ENCODE measurements at regions not wholly inside any gene's neighbourhood (a gene's known extent, or its start where the extent isn't known, plus 50 kb on each side); places are given as distances from the start of the nearest gene placed in this dataset.

- intact Hi-C loops (cut with micrococcal nuclease), result no loop called here
- no peak overlapping the region for H3K27ac Mint-ChIP-seq
- H3K4me1 Mint-ChIP-seq (ENCODE audit: low read depth), result no peaks in the 10 kb centered on the region
Observed at GRCh38 chr5:105752801-105753200, 1917.9 kb downstream of the EFNA5 start.

GRCh38 chr5:105751908-105752307 lies 1918.8 kb downstream of the EFNA5 start:
- Mint-ChIP-seq H3K36me3 (ENCODE audit: low read depth) (no peaks in the 10 kb centered on the region), H3K9me3 (peaks cover 8% of the 10 kb centered on the region), H3K4me1 (ENCODE audit: low read depth) (no peaks in the 10 kb centered on the region), H3K27ac (no peak overlapping the region), H3K27me3 (no peaks in the 10 kb centered on the region), H3K4me3 (no peak overlapping the region)
- intact Hi-C loops (cut with micrococcal nuclease), result no loop called here

More at GRCh38 chr5:105752801-105753200, 1917.9 kb downstream of the EFNA5 start:
- H3K9me3 Mint-ChIP-seq, result peaks cover 2% of the 10 kb centered on the region
- no peaks in the 10 kb centered on the region for H3K27me3 Mint-ChIP-seq
- no peak overlapping the region for H3K4me3 Mint-ChIP-seq
- H3K36me3 Mint-ChIP-seq (ENCODE audit: low read depth), result no peaks in the 10 kb centered on the region

DNA sequence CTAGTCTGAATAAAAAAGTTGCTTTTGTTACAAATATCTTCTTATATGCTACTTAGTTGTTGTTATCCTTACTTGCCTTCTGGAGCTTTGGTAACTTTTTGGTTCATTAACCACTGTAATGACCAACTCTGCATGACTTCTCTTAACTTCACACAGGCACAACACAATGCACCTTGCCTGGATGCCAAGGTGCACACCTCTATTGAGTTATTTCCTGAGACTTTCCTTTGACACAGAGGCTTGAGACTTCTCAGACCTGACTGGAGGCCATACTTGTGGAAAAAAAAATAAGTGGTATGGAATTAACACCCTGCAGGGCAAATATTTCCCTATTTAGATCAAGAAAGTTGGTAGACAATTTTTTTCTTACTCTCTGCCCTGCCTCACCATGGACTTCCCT lies 1925.6 kb downstream of the EFNA5 start:
- Mint-ChIP-seq H3K4me3 (no peak overlapping the region), H3K27me3 (no peaks in the 10 kb centered on the region), H3K36me3 (ENCODE audit: low read depth) (no peaks in the 10 kb centered on the region), H3K27ac (no peak overlapping the region), H3K4me1 (ENCODE audit: low read depth) (no peaks in the 10 kb centered on the region), H3K9me3 (peaks cover 8% of the 10 kb centered on the region)
- intact Hi-C loops (cut with micrococcal nuclease), result no loop called here

DNA sequence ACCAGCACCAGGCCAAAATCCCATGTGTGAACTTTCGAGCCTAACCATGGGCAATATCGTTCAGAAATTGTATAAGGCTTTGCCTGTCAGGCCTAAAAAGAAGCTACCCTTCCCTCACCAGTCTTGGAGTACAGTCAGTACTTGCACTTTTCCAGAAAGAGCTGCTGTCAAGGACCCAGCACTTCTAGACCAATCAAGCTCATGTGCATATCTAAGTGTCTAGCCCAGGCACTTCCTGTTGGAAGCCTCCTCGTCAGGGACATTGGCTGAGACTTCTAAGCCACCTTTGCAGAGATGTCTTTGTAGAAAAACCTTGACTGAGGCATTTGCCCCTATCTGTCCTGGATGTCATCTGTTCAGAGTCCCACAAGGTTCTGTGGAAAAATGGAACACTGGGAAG lies 1930.5 kb downstream of the EFNA5 start:
- Mint-ChIP-seq H3K4me3 (no peak overlapping the region), H3K9me3 (no peaks in the 10 kb centered on the region), H3K4me1 (ENCODE audit: low read depth) (no peaks in the 10 kb centered on the region), H3K27me3 (no peaks in the 10 kb centered on the region), H3K36me3 (ENCODE audit: low read depth) (no peaks in the 10 kb centered on the region), H3K27ac (no peak overlapping the region)
- intact Hi-C loops (cut with micrococcal nuclease), result no loop called here

DNA sequence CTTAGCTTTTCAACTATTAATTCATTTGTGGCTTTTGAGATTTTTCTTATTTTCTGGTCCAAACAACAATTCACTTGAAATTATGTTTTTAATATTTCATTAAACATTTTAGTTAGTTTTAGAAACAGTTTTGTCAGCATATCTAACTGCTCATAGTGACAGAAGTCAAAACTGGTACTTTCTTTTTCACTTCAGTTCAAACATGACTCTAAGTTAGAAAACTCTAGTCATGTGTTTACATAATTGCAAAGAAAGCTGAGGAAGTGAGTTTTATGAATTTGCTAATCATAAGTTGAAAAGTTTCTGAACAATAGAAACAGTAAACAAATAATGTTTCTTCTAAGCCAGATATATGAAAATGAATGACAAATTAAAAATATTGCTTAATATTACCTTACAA lies 1931.0 kb downstream of the EFNA5 start:
- H3K27me3 Mint-ChIP-seq, result no peaks in the 10 kb centered on the region
- no peaks in the 10 kb centered on the region for H3K9me3 Mint-ChIP-seq
- no peaks in the 10 kb centered on the region for H3K4me1 Mint-ChIP-seq (ENCODE audit: low read depth)
- intact Hi-C loops (cut with micrococcal nuclease), result no loop called here
- no peak overlapping the region for H3K27ac Mint-ChIP-seq
- no peaks in the 10 kb centered on the region for H3K36me3 Mint-ChIP-seq (ENCODE audit: low read depth)
- no peak overlapping the region for H3K4me3 Mint-ChIP-seq

GRCh38 chr5:105735704-105736103 lies 1935.0 kb downstream of the EFNA5 start:
- H3K4me3 Mint-ChIP-seq, result no peak overlapping the region
- H3K9me3 Mint-ChIP-seq, result no peaks in the 10 kb centered on the region
- no peaks in the 10 kb centered on the region for H3K36me3 Mint-ChIP-seq (ENCODE audit: low read depth)
- H3K27me3 Mint-ChIP-seq, result no peaks in the 10 kb centered on the region
- no peak overlapping the region for H3K27ac Mint-ChIP-seq
- intact Hi-C loops (cut with micrococcal nuclease), result no loop called here
- no peaks in the 10 kb centered on the region for H3K4me1 Mint-ChIP-seq (ENCODE audit: low read depth)

GRCh38 chr5:105730982-105731381 lies 1939.8 kb downstream of the EFNA5 start:
- no peaks in the 10 kb centered on the region for H3K36me3 Mint-ChIP-seq (ENCODE audit: low read depth)
- H3K9me3 Mint-ChIP-seq, result peaks cover 3% of the 10 kb centered on the region
- no peaks in the 10 kb centered on the region for H3K27me3 Mint-ChIP-seq
- intact Hi-C loops (cut with micrococcal nuclease), result no loop called here
- no peak overlapping the region for H3K27ac Mint-ChIP-seq
- H3K4me1 Mint-ChIP-seq (ENCODE audit: low read depth), result no peaks in the 10 kb centered on the region
- no peak overlapping the region for H3K4me3 Mint-ChIP-seq

- intact Hi-C loops (cut with micrococcal nuclease), result no loop called here
- no peaks in the 10 kb centered on the region for H3K27me3 Mint-ChIP-seq
- H3K27ac Mint-ChIP-seq, result no peak overlapping the region
- peaks cover 32% of the 10 kb centered on the region for H3K9me3 Mint-ChIP-seq
- no peaks in the 10 kb centered on the region for H3K4me1 Mint-ChIP-seq (ENCODE audit: low read depth)
- no peaks in the 10 kb centered on the region for H3K36me3 Mint-ChIP-seq (ENCODE audit: low read depth)
- no peak overlapping the region for H3K4me3 Mint-ChIP-seq
Observed at GRCh38 chr5:105726093-105726492, 1944.6 kb downstream of the EFNA5 start.

DNA sequence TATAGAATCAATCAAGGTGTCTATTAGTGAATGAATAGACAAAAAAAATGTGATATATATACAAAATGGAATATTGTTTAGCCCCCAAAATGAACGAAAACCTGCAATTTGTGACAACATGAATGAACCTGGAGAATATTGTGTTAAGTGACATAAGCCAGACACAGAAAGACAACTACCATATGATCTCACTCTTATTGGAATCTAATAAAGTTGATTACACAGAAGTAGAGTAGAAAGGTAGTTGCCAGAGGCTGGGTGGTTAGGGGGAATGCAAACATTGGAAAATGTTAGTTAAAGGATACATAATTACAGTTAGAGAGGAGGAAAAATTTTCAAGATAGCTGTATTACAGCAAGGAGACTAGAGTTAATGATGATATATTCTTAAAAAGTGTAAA lies 1962.3 kb downstream of the EFNA5 start:
- H3K27me3 Mint-ChIP-seq, result no peaks in the 10 kb centered on the region
- H3K9me3 Mint-ChIP-seq, result peaks cover 14% of the 10 kb centered on the region
- H3K27ac Mint-ChIP-seq, result no peak overlapping the region
- no peaks in the 10 kb centered on the region for H3K4me1 Mint-ChIP-seq (ENCODE audit: low read depth)
- no peaks in the 10 kb centered on the region for H3K36me3 Mint-ChIP-seq (ENCODE audit: low read depth)
- H3K4me3 Mint-ChIP-seq, result no peak overlapping the region
- intact Hi-C loops (cut with micrococcal nuclease), result no loop called here

- no peak overlapping the region for H3K27ac Mint-ChIP-seq
- H3K36me3 Mint-ChIP-seq (ENCODE audit: low read depth), result no peaks in the 10 kb centered on the region
- no peaks in the 10 kb centered on the region for H3K27me3 Mint-ChIP-seq
- intact Hi-C loops (cut with micrococcal nuclease), result no loop called here
- no peak overlapping the region for H3K4me3 Mint-ChIP-seq
- no peaks in the 10 kb centered on the region for H3K4me1 Mint-ChIP-seq (ENCODE audit: low read depth)
- H3K9me3 Mint-ChIP-seq, result peaks cover 63% of the 10 kb centered on the region
Observed at GRCh38 chr5:105702323-105702722, 1968.4 kb downstream of the EFNA5 start.

GRCh38 chr5:105696440-105696839 lies 1974.3 kb downstream of the EFNA5 start:
- no peak overlapping the region for H3K27ac Mint-ChIP-seq
- no peak overlapping the region for H3K4me3 Mint-ChIP-seq
- intact Hi-C loops (cut with micrococcal nuclease), result no loop called here
- no peaks in the 10 kb centered on the region for H3K27me3 Mint-ChIP-seq
- H3K9me3 Mint-ChIP-seq, result peaks cover 50% of the 10 kb centered on the region
- no peaks in the 10 kb centered on the region for H3K36me3 Mint-ChIP-seq (ENCODE audit: low read depth)
- H3K4me1 Mint-ChIP-seq (ENCODE audit: low read depth), result no peaks in the 10 kb centered on the region

- no peaks in the 10 kb centered on the region for H3K36me3 Mint-ChIP-seq (ENCODE audit: low read depth)
- no peak overlapping the region for H3K27ac Mint-ChIP-seq
- no peak overlapping the region for H3K4me3 Mint-ChIP-seq
- no peaks in the 10 kb centered on the region for H3K27me3 Mint-ChIP-seq
- no peaks in the 10 kb centered on the region for H3K4me1 Mint-ChIP-seq (ENCODE audit: low read depth)
- intact Hi-C loops (cut with micrococcal nuclease), result no loop called here
- H3K9me3 Mint-ChIP-seq, result peaks cover 45% of the 10 kb centered on the region
Observed at GRCh38 chr5:105695941-105696340, 1974.8 kb downstream of the EFNA5 start.

DNA sequence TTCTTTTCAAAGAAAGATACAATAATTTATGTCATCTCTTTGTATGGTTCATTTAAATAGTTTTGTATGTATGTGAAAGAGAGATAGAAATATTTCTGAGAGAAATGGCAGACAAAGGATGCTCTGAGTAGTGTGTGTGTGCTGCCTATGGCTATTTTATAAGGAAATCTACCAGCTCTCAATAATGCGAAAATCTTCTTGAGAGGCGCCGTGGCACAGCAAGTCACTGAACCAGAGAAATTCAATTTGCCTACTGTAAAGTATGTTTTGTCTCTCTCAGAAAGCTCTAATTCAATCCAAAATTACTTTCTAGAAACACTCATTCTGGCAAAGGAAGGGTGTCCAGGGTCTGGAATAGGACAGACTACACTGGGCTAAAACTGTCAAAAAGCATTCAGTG lies 1981.1 kb downstream of the EFNA5 start:
- H3K4me1 Mint-ChIP-seq (ENCODE audit: low read depth), result no peaks in the 10 kb centered on the region
- no peak overlapping the region for H3K27ac Mint-ChIP-seq
- no peaks in the 10 kb centered on the region for H3K36me3 Mint-ChIP-seq (ENCODE audit: low read depth)
- no peaks in the 10 kb centered on the region for H3K27me3 Mint-ChIP-seq
- H3K4me3 Mint-ChIP-seq, result no peak overlapping the region
- intact Hi-C loops (cut with micrococcal nuclease), result no loop called here
- H3K9me3 Mint-ChIP-seq, result peaks cover 12% of the 10 kb centered on the region

- Mint-ChIP-seq H3K9me3 (peaks cover 4% of the 10 kb centered on the region), H3K27me3 (no peaks in the 10 kb centered on the region), H3K4me3 (no peak overlapping the region), H3K36me3 (ENCODE audit: low read depth) (no peaks in the 10 kb centered on the region), H3K27ac (no peak overlapping the region), H3K4me1 (ENCODE audit: low read depth) (no peaks in the 10 kb centered on the region)
- intact Hi-C loops (cut with micrococcal nuclease), result no loop called here
Observed at GRCh38 chr5:105688227-105688792, 1982.4 kb downstream of the EFNA5 start.

- H3K27ac Mint-ChIP-seq, result no peak overlapping the region
- no peaks in the 10 kb centered on the region for H3K27me3 Mint-ChIP-seq
- H3K4me1 Mint-ChIP-seq (ENCODE audit: low read depth), result no peaks in the 10 kb centered on the region
- H3K36me3 Mint-ChIP-seq (ENCODE audit: low read depth), result no peaks in the 10 kb centered on the region
- H3K4me3 Mint-ChIP-seq, result no peak overlapping the region
- intact Hi-C loops (cut with micrococcal nuclease), result no loop called here
- no peaks in the 10 kb centered on the region for H3K9me3 Mint-ChIP-seq
Observed at GRCh38 chr5:105687493-105687892, 1983.2 kb downstream of the EFNA5 start.
